VCaP (cell line): ENCODE measurements at regions not wholly inside any gene's neighbourhood (a gene's known extent, or its start where the extent isn't known, plus 50 kb on each side); places are given as distances from the start of the nearest gene placed in this dataset.

Experiments
- H3K27ac ChIP-seq: fragments of 450-650 bp; 2 replicates; pipeline ENCODE4 v1.5.1; 2017
- CTCF ChIP-seq: fragments of 450-650 bp; conservative IDR thresholded peaks from 2 replicates; pipeline ENCODE4 v1.5.1; 2017; ENCODE audit warnings: mild to moderate bottlenecking, moderate library complexity

DNA sequence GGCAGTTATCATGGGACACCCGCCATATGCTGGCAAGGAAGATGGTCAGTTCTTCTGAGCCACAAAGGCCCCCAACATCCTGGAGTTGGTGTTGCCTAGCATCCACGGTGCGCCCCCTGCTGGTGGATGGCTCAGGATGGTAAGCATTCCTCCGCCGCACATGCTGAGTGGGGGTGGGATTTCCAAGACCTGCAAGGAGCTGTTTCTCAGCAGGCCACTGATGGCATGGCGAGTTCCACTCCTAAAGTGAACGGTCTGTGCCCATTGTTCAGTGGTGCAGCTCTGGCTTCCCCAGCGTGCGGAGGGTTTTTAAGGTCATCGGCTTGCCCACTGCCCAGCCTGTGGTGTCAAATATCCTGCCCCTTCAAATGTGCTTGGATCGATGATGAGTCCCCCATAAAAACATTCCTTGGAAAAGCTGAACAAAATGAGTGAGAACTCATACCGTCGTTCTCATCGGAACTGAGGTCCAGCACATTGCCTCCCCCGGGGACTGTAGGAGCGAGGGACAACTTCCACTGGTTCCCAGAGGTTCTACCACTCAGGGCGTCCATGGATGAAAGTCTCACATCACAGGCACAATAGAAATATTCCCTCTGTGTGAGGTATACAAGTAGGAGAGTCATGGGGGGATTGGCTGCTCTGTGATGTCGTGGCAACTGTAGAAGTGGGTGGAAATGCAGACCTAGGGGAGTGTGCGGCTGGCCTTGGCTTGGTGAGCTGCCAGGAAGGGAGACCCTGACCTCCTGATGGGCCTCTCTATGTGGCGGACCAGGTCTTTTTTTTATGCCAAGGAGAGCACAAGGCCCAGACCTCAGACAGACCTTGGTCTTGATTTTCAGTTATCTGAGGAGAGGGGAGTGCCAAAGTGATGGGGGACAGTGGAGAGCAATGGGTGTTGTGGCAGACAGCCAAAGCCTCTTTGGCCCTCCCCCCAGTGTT lies 102.0 kb downstream of the SNRPN start:
- no peak for TF ChIP-seq CTCF
- no peak overlapping the region for H3K27ac ChIP-seq

DNA sequence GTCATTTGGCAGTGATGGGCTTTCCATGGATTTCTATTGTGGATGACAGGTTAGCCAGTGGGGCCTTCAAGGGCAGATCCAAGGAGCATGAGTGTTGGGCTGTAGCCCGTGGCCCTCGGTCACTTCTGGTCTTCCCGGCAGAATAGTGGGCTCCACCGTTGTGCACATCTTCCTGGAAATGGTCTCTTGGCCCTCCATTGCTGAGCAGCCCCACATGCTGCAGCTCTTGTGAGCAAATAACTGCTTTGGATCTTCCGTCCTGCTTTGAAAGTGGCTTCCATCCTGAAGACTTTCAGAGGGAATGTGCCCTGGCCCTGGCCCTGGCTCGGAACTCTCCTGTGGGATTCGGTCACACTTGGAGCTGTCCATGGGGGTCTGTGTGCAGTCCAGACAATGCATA lies 102.8 kb downstream of the SNRPN start:
- no peak for TF ChIP-seq CTCF
- no peak overlapping the region for H3K27ac ChIP-seq

- no peak overlapping the region for H3K27ac ChIP-seq
- TF ChIP-seq CTCF = no peak
Measured at GRCh38 chr15:25058080-25058785, 103.4 kb downstream of the SNRPN start.

- TF ChIP-seq CTCF = no peak
- H3K27ac ChIP-seq = no peak overlapping the region
Measured at GRCh38 chr15:25059698-25060471, 105.1 kb downstream of the SNRPN start.

DNA sequence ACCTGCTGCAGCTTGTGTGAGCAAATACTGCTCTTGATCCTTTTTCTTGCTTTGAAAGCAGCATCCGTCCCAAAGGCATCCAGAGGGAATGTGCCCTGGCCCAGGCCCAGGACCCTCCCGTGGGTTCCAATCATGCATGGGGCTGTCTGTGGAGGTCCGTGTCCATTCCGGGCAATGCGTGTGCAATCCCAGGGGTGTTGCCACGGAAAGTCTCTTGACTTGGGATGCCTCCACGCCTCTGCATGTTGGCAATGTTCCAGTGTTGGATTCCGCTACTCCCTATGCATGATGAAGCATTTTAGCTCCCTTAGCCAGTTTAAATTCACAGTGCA lies 105.7 kb downstream of the SNRPN start:
- no peak for TF ChIP-seq CTCF

DNA sequence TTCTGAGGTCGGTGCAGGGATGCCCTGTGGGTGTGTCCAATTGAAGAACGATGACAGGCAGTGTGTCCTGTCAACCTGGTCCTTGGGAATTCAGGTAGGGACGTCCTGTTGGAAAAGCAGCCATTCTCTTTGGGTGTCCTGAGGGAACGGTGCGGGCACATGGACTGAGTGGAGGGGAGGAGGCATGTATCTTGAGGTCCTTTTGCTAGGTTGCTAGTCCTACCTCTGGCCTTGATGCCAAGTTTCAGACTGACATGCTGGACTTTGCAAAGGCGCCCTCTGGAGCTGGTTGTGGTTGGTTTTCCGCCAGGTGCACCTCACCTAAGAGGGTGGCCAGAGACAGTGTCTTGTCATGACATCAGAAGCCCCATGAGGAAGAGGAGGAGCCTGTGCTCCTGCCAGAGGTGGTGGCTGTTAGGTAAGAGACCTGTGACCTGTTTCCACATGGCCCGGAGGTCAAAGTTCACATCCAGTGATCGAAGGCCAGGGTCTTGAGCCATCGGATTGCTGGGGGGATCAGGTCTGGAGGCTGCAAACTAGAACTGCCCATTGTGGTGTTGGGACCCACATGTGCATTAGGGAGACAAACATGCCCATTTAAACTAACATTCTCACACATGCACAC lies 106.3 kb downstream of the SNRPN start:
- no peak overlapping the region for H3K27ac ChIP-seq
- no peak for TF ChIP-seq CTCF

More for the DNA sequence above, 105.7 kb downstream of the SNRPN start:
- no peak overlapping the region for H3K27ac ChIP-seq
